Glomerular visceral epithelial cell (primary cell): ENCODE measurements at regions not wholly inside any gene's neighbourhood (a gene's known extent, or its start where the extent isn't known, plus 50 kb on each side); places are given as distances from the start of the nearest gene placed in this dataset.

ENCODE experiments used
- DNase-seq: peaks from one replicate; pipeline ENCODE4 v3.0.0-alpha.2; 2016; ENCODE audit errors: extremely low spot score

DNA sequence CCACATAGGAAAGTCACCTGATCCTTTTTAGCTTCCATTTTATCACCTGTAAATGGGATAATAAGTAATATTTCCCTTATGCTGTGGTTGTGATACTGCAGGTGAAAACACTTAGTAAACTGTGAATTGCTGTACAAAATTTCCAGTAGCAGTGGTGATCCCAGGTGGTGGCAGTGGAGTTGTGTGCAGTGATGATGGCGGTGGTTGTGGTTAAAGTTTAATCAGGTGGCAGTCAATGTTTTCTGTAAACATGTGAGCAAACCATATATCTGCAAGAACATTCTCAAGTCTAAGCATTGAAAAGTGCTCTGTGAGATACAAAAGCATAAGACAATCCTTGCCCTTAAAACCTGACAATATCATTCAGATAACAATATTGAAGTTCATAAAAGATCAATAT lies 480.2 kb downstream of the RASEF start:
- DNase-seq = no peak

DNA sequence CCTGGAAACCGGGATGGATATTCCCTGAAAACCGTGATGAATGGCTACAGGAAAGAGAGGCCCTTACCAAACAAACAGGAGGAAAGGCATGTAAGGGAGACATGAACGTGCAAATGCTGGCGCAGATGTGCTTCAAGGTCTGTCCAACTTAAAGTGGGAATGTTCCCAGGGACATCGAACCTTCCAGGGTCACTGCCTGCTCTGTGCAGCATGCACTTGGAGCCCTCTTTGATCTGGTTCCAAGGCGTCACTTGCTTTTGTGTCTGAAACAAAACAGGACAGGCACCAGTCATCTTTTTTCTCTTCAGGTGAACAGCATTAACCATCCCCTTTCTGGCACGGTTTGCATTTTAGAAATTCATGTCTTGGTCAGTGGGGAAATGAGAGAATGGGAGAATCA lies 479.4 kb downstream of the RASEF start:
- no peak for DNase-seq

DNA sequence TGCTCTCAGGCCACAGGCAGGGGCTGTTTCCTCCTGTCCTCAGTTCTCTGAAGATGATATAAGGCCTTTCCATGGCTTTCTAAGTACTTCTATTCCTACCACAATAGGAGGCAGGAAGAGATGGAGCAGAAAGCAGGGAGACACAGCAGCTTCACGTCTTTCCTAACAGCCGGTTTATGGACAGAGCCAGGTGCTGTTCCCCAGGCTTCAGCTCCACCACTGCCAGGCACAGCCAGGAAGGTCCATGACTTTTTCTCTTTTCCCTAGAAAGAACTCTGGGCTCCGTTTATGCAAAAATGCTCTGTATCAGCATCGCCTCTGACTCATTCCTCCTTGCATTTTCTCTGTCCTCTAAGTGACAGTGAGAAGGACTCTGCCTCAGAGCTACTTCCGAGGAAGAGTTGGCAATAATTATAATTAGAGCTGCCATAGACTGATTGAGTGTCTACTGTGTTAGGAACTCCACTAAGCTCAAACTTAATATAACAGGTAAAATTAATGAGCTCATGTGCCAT lies 478.5 kb downstream of the RASEF start:
- DNase-seq = no peak

DNA sequence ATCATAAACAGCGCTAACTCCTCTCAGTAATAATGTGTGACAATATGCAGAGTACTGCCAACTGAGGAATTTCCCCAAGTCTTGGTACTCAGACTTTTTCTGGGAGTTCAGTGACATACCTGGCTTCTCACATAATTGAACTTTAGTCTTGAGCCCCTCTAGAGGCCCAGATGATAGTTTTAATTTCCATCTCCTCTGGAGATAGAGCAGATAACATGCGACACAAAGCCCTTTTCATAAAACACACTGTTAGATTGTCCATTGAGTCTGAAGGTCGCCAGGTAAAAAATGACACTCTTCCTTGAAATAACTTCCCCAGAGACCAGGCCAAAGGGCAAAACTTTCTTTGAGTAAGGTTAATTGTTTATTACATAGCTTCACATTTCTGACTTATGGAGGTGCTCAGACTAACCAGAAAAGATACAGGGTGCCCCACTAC lies 476.0 kb downstream of the RASEF start:
- DNase-seq = no peak

DNA sequence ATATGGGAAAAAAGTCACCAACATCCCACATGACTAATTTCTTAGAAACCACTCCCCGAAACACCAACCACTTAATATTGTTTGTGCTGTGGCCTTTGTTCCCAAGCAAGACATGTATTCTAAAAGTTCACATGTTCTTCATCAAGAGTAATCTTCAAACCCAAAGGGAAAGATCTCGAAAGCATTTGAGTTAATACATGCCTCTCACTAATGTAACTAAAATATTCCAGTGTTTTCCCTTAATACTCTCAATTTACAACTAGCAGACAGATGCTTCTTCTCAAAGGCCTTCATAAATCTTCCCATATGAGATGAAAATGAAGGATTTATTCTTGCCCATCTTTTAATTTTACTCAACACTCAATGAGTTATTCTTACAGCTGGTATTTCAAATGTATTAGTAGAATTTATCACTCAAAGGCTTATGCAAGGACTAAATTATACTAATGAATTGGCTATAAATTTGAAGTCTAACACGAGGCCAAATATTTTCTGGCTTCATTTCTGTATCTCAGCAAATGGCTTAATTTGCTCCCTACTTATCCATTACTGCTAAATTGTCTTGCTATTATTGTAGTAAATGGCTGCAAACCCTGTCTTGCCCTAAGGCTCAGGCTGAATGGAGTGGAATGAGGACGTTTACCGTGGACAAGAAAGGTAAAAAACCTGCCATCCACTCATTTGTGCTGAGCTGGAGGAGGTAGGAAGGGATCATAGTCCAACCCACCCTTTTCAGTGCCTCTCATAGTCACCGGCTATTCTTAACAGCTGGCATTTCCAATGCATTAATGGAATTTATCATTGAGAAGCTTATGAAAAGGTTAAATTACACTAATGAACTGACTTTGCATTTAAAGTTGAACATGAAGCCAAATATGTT lies 474.4 kb downstream of the RASEF start:
- DNase-seq = no peak

DNA sequence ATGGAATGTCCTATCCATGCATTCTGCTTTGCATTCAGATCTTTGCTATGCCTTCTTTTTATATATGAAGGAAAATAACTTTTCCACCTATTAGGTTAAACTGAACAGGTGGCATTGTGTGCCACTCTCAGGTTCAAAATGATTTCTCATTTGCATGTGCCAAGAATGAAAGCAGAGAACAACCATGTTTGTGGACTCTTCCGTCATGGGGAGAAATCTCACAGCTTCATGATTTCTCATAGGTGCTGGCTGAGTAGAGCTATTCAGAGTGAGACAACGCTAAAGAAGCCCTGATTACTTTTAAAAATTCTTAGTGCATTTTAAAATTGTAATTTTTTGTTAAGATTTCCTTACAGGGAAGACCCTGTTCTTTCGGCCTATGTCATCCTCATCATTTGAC lies 472.1 kb downstream of the RASEF start:
- DNase-seq = no peak

DNA sequence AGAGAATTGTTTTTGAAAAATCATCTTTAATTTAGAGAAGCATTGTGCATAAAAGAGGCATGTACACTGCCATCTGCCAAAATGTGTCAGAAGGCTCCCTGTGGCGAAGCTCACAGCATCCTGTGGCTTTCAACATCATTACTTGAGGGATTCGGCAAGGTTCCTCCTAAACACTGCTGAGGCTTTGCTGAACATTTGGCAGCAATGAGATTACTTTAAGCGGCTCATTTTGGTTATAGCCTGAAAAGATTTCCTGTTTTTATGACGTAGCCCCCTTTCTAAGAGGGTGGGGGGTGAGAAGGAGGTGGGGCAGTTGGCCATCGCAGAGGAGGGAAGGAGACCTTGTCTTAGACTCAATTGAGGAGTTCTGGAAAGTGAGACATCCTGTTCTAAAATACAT lies 469.4 kb downstream of the RASEF start:
- DNase-seq = no peak

DNA sequence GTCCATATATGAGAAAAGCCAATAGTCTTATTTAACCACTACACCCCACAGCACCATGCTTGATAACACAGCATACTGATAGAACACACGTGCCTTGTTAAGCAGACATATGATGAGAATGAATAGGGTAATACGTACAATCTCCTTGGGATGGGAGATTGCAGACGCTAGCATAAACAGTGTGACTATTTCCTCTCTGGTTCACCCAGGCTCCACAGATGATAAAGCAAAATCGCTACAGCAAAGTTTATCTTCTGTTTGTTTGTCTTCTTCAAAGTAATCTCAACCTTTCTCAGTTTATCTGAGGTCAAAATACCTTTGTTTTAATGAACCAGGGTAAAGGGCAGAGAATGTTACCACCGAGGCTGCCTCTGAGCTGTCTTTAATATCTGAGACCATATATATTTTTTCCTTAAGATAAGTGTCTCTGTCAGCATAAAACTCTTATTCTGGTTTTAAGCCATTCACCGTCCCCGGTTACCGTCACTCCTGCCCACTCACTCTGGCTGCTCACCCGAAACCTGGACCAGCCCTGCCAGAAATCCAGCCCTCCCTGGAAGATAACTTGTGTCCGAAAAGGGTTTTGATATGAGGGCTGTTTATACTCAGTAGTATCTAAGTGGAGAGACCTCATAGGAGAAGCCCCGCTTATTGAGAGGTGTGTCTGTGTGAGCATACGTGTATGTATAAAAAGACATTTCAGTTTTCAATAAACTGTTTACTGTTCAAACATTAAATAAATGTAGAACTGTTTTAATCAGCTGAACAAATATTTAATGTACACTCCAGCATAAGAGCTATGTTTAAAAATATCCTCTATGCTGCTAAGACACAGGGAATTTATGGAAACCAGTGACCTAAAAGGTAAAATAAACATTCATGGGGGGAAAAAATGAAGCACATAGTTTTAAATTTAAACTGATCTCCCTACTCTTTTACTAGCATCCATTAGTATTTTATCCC lies 465.4 kb downstream of the RASEF start:
- DNase-seq = no peak

DNA sequence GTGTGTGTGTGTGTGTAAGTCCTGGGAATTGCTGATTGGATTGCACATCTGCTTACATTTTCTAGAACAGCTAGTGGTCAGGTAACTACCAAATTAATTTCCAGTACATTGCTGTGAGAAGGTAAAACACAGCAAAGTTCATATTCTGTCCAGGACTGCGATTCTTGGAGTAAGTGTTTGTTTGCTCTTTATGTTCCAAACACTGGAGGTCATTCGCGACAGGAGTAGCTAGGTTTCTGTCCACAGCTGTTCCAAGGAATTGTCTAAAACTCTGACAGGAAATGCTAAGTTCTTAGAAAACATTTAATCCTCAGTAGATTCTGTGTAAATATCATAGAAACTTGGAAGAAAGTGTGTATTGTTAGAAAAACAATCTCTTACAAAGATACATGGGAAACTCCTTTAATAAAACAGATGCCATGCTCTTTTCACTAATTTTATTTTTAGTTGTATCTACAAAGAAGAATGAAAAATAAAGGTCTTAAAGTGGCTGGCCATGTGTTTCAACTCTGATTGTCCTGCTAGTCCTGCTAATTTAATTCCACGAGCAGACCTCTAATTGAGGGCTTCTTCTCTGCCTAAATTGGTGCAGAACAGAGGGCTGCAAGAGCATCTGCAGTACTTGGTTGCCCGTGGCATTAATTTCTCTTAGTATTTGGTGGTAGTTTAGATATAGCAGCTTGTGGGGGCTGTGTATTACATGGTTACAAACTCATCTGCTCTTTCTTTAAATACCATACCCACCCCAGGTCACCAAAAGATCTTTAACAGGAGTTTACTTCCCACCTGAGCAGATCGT lies 464.5 kb downstream of the RASEF start:
- DNase-seq = no peak

DNA sequence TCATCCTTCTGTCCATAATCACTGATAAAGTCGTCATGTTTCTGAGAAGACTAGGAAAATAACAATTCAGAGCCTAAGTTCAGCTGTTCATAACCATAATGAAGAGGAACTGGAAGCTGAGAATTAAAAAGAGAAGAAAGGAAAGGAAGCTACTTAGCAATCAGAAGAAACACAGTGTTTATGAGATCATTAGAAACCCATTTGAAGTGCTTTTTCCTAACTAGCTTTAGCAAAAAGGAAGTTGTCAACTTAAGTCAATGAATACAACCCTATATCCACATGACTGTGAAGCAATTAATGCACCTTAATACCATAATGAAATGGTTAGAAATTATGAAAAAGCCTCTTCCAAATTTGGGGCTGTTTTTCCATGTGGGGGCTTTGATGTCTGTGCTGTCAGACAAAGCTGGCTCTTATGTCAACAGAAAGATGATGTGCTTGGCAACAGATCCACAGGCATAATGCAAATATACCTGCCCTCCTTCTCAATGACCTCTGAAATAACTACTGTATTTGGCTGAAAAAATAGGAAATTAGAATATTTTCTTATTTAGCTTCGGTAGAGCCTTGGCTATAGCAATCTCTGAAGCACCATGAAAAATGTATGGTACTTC lies 463.5 kb downstream of the RASEF start:
- DNase-seq = no peak

DNA sequence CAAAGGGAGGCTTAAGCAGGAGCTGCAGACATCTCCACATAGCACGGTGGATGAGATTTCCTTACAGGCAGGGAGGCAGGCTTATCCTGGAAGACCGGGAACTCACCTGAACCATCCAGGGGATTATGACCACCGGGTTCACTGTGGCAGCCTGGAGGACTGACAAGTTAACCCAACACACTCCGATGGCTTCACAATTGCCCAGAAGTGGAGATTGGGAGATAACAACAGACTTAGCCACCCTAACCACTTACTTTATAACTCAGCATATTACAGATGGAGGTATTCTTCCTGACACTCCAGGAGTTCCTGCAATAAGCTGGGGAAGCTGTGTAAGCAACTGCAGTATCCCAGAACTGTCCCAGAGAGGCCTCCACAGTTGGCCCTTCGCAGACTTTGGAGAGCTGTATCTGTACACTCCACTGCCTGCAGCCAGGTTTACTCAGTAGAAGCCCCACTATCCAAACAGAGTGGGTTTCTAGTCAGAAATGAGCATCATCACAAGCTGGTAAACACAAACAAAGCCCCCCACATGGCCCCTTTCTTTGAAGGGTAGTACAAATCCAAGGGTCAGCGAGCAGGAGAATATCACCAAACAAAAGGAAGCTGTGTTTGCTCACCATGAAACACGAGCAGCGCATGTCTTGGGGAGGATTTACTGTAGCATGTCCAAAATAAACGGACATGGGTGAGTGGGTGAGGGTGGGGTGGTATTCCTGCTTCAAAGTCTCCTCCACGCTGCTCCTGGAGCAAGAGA lies 462.2 kb downstream of the RASEF start:
- no peak for DNase-seq

DNA sequence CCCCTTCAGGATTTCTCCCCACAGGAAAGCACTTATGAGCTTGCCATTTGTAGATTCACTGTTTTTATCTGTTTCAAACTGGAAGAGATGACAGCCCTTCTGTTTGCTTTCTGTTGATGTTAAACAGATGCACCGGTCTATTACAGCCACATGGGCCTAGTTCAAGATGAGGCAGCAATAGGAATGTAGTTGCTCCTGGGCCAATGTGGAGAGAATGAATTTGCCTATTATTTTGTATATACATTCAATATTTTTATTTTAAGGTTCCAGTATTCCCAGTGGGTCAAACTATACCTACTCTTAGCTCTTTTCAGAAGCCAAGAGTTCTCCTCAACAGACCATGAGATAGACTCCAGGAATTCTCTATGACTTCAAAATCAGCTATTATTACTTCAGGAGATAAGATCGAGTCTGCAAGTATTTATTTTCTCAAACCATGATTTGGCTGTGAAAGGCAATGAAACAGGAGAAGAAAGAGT lies 461.6 kb downstream of the RASEF start:
- no peak for DNase-seq

DNA sequence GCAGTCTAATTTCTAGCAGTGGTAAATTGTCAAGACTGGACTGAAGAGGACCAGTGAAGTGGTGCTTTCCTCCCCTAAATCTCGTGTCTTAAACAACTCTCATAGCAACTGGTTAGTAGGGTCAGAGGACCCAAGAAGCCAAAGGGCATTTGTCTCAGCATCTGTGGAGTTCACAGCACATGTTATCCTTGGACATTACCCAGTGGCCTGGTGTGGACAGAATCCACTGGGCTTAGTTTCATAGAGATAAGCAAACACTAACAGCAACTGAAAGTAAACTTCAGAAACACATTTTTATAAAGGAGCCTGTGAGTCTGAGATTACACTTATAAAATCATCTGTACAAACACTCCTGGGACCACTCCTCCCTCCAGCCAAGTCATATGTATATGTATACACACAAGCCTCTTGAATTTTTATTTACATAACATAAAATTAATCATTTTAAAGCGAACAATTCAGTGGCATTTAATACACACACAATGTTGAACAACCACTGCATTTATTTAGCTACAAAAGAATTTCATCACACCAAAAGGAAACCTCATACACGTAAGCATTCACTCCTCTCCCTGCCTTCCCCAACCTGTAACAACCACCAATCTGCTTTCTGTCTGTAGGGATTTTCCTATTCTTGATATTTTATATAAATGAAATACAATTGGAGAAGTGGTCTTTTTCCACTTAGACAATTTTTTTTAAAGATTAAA lies 457.8 kb downstream of the RASEF start:
- DNase-seq = no peak

DNA sequence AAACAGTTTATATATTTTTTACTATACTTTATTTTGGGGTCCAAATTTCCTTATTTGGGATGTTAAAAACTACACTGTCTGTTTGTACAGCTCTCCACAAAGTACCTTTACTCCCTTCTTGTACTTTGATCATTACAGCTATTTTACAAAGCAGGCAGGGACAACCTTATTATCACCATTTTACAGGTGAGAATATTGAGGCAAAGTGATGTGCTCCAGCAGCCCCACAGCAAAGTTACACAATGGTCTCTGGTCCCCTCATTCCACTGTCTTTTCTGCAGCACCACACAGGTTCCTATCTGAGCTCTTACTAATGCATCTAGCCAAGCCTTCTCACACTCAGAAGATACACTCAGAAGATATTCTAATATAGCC lies 457.3 kb downstream of the RASEF start:
- DNase-seq = no peak

DNA sequence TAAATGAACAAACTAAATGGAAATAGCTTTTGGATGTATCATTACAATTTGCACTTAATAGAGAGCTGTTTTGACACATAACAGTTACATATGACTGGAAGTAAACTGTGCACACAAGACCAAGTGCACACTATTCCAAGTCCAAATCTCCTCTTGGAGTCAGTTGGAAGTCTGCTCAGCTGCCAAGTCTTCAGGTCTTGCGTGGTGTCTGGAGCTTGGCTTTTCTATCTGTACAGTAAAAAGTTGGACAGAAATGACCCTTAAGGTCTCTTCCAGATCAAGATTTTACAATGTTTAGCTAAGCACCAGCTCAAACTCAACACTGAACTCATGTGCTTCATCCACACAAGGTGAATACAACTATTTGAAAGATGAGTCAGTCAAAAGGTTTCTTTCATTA lies 456.9 kb downstream of the RASEF start:
- no peak for DNase-seq

DNA sequence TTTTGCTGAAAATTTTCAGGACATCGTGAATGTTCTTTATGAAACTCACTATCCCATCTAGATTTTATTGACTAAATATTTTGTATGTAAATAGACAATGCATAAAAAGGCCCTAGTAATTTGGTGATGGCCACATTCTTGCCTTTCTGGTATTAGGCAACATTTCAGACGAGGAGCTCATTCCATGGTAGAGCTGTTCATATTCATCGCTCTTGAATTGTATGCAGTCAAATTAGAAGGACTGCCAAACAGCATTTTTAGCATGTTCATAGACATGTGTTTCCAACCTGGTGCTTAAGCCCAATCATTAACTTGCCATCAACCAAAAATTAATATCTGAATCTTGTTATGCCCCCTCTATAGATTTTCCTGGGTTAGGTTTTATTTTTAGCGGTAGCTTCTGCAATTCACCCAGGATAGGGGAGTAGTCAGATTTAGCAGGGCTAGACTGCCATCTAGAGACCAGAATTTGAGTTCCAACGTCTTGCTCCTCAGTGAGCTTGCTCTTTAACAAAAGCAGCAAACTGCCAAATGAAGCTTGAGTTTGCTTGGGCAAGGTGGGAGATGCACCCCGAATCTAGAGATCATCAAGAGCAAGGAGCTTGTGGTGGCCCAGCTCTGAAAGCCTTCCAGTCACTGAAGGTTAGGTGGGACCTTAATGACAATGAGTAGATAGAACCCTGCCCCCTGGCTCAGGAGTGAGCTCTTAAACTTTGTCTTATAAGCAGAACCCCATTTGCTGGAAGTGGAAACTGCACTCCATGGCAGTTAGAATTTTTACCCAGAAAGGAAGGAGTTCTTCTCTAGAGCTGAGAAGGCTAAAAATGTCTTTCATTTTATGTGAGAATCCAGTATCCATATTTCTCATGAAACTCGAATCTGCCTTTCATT lies 456.2 kb downstream of the RASEF start:
- peak; percentile 56 for DNase-seq

DNA sequence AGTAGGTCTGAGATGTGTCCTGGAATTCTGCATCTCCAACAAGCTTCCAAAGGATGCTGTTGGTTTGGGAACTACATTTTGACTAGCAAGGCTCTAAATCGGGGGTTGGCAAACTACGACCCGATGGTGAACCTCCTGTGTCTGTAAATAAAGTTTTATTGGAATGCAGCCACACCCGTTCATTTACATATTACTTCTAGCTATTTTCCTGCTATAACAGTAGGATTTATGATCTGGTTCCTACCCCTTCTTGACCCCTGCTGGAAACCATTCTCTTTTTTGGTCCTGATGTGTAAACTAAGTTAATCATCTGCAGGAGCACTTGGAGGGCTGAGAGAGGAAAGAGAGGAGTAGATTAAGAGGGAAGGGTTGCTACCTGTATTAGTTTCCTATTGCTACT lies 454.5 kb downstream of the RASEF start:
- DNase-seq = no peak

DNA sequence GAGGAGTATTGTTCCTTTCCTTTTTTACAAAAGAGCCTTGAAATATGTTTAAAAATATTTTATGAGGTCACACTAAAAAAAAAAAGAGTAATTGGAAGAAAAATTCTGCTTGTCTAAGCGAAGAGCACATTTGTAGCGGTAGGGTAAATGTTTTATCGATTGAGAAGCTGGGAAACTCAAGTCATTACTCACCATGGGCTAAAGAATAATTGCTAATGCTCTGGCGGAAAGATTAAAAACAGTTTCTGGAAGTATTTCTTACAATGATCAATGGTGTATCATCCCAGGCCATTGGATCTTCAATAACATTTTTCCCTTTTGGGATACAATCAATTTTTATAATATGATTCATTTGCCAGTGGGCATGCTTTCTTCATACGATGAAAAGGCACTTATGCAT lies 450.0 kb downstream of the RASEF start:
- DNase-seq = no peak

DNA sequence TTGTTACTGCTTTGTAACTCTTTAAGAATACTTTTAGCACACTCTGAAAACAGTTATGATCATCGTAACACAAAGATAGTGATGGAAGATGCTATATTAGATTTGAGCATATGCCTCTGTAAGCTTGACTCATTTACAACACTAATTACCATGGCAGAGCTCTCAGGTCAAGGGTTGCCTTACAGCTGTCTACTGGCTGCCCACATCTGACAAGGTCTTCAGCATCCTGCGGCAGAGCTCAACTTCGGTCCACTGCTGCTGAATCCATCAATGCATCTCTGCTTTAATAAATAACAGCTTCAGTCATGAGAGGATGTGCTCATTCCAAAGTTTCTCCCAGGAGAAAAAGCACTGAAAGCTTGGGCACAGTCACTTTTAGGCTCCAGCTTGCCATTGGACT lies 449.4 kb downstream of the RASEF start:
- no peak for DNase-seq
